Panc1 (cell line): ENCODE measurements at regions not wholly inside any gene's neighbourhood (a gene's known extent, or its start where the extent isn't known, plus 50 kb on each side); places are given as distances from the start of the nearest gene placed in this dataset.

Experiments used
- ATAC-seq: fragments of 200-7000 bp; cut with Tn5 transposase; 2 replicates; pipeline ENCODE4 v1.9.1; 2020; ENCODE audit warnings: mild to moderate bottlenecking, moderate library complexity
- BruUV-seq: library from RNA; stranded (reverse); fragments of 400-500 nt; replicated peaks from 2 replicates; lab custom pipeline; 2021; lab: Mats Ljungman, UMichigan
- CTCF ChIA-PET: fragments of 300-600 bp; sonication (Branson Sonifier 250); formaldehyde crosslinking; loops from one replicate; lab custom pipeline; 2022; ENCODE audit warnings: antibody characterized with exemption; lab: Charles Lee
- POLR2A ChIA-PET: fragments of 300-600 bp; sonication (Branson Sonifier 250); formaldehyde crosslinking; loops from one replicate; lab custom pipeline; 2022; ENCODE audit warnings: antibody characterized with exemption; lab: Charles Lee
- DNase-seq: peaks from one replicate; pipeline ENCODE4 v3.0.0-alpha.2; 2010; ENCODE audit warnings: low read depth, low spot score
- H3K27ac ChIP-seq: 2 replicates; pipeline ENCODE4 v1.5.1; 2011; ENCODE audit warnings: mild to moderate bottlenecking, low read length, inconsistent platforms
- H3K27me3 ChIP-seq: fragments of 200-500 bp; sonication (Bioruptor generic); 2 replicates; pipeline ENCODE4 v1.6.0; 2014; ENCODE audit warnings: low read length, inconsistent platforms; ENCODE audit not compliant: control insufficient read depth, insufficient read depth
- H3K36me3 ChIP-seq: fragments of 200-500 bp; sonication (Bioruptor generic); 2 replicates; pipeline ENCODE4 v1.5.1; 2014; ENCODE audit warnings: inconsistent platforms, mild to moderate bottlenecking, low read length, moderate library complexity; ENCODE audit not compliant: control insufficient read depth, insufficient read depth
- H3K4me1 ChIP-seq: 2 replicates; pipeline ENCODE4 v1.5.1; 2011; ENCODE audit warnings: inconsistent platforms, mild to moderate bottlenecking, low read length, moderate library complexity; ENCODE audit not compliant: control insufficient read depth, insufficient read depth
- H3K4me3 ChIP-seq, 2 experiments: 2 replicates each; pipeline ENCODE4 v1.5.1; 2011 to 2012; ENCODE audit warnings: low read depth in 2 of 2, low read length in 2 of 2, mild to moderate bottlenecking in 2 of 2, inconsistent platforms in 1 of 2, moderate library complexity in 1 of 2
- H3K9me3 ChIP-seq: fragments of 200-500 bp; sonication (Bioruptor generic); 2 replicates; pipeline ENCODE4 v1.5.1; 2014; ENCODE audit warnings: low read depth, mild to moderate bottlenecking, inconsistent platforms, low read length, moderate library complexity; ENCODE audit not compliant: control insufficient read depth, insufficient read depth
- CTCF ChIP-seq: fragments of 450-650 bp; IDR thresholded peaks from 2 replicates; pipeline ENCODE4 v1.5.1; 2017; ENCODE audit warnings: mild to moderate bottlenecking
- POLR2AphosphoS5 ChIP-seq: IDR thresholded peaks from 2 replicates; pipeline ENCODE4 v1.6.1; 2012; ENCODE audit warnings: mild to moderate bottlenecking, low read depth, low read length, moderate library complexity
- REST ChIP-seq, 2 experiments: IDR thresholded peaks; 2 replicates each; pipeline ENCODE4 v1.6.1; 2011 to 2012; ENCODE audit warnings: low read depth in 2 of 2, control low read depth in 1 of 2, low read length in 1 of 2, mild to moderate bottlenecking in 1 of 2, moderate library complexity in 1 of 2; ENCODE audit not compliant: insufficient read depth in 1 of 2
- SIN3A ChIP-seq: IDR thresholded peaks from 2 replicates; pipeline ENCODE4 v1.6.1; 2012; ENCODE audit warnings: low read depth, mild to moderate bottlenecking, low read length, moderate library complexity, borderline replicate concordance; ENCODE audit not compliant: insufficient read depth
- TCF7L2 ChIP-seq: IDR thresholded peaks from 2 replicates; pipeline ENCODE4 v1.6.1; 2011; ENCODE audit warnings: mild to moderate bottlenecking, low read depth, low read length, inconsistent platforms
- in situ Hi-C: cut with HindIII; loops from 2 replicates; pipeline ENCODE4 v1.10.0; 2016; ENCODE audit warnings: low sequenced_read_pairs, low pct_unique_long_range_greater_than_20kb
- intact Hi-C: fragments of 100-400 bp; cut with micrococcal nuclease; formaldehyde crosslinking; loops from one replicate; pipeline ENCODE4 v1.10.0; 2022; ENCODE audit not compliant: unreplicated experiment

- no peak overlapping the region for H3K4me3 ChIP-seq
- POLR2A ChIA-PET: no interaction called here
- no peaks in the 10 kb centered on the region for H3K9me3 ChIP-seq
- no peak for ATAC-seq
- no peak for DNase-seq
- intact Hi-C loops (loop anchor here (1.0 kb wide), 1 partner anchor 385 kb away; no protein-coding TSS in a partner anchor), in situ Hi-C loops (no loop called here)
- no peaks in the 10 kb centered on the region for H3K4me1 ChIP-seq
- TF ChIP-seq TCF7L2 (no peak), POLR2AphosphoS5 (no peak), SIN3A (no peak), REST (IDR thresholded peaks at IDR 0.05; ENCODE audit: insufficient read depth in 1 of 2, low read depth in 2 of 2, low read length in 1 of 2) (no peak), CTCF (no peak)
- CTCF ChIA-PET: no interaction called here
- H3K27me3 ChIP-seq: no peaks in the 10 kb centered on the region; the same call in 1 of the 2 replicates
- no peaks in the 10 kb centered on the region for H3K36me3 ChIP-seq
- no peak overlapping the region for H3K27ac ChIP-seq
- no TSS peak for BruUV-seq
Measured at GRCh38 chr13:44051918-44052675, 172.4 kb downstream of the LACC1 start.

- ChIA-PET POLR2A (no interaction called here), CTCF (no interaction called here)
- Histone ChIP-seq H3K4me3 (no peak overlapping the region), H3K9me3 (no peaks in the 10 kb centered on the region), H3K27me3 (no peaks in the 10 kb centered on the region; the same call in 1 of the 2 replicates), H3K36me3 (no peaks in the 10 kb centered on the region), H3K27ac (no peak overlapping the region), H3K4me1 (no peaks in the 10 kb centered on the region)
- TF ChIP-seq REST (IDR thresholded peaks at IDR 0.05; ENCODE audit: insufficient read depth in 1 of 2, low read depth in 2 of 2, low read length in 1 of 2) (no peak), SIN3A (no peak), TCF7L2 (no peak), POLR2AphosphoS5 (no peak), CTCF (no peak)
- in situ Hi-C loops (no loop called here), intact Hi-C loops (no loop called here)
- no TSS peak for BruUV-seq
- ATAC-seq: no peak
- DNase-seq: no peak
Measured at GRCh38 chr13:44052780-44053184, 173.1 kb downstream of the LACC1 start.
